ENCODE measurements at regions not wholly inside any gene's neighbourhood (a gene's known extent, or its start where the extent isn't known, plus 50 kb on each side); places are given as distances from the start of the nearest gene placed in this dataset.
"Not testable (repeated sequence)": the region's sequence is repeated elsewhere in the genome, so short reads cannot be mapped to it uniquely, and the experiment has no call there.

GRCh38 chr7:13742811-13743210, 246.7 kb downstream of the ETV1 start:
- peak in 1 of 5 experiments; percentile 33 for DNase-seq

GRCh38 chr7:13743226-13743625, 246.2 kb downstream of the ETV1 start:
- DNase-seq, result no peak

GRCh38 chr7:13745530-13745929, 243.9 kb downstream of the ETV1 start:
- no peak for DNase-seq

GRCh38 chr7:13748998-13749397, 240.5 kb downstream of the ETV1 start:
- no peak for DNase-seq

- no peak for DNase-seq
These were observed 239.8 kb downstream of the ETV1 start for GRCh38 chr7:13749636-13750035.

- DNase-seq, result no peak
These were observed 237.7 kb downstream of the ETV1 start for GRCh38 chr7:13751766-13752165.

- DNase-seq, result no peak
These were observed 231.6 kb downstream of the ETV1 start for GRCh38 chr7:13757841-13758240.

- not testable (repeated sequence) for DNase-seq
These were observed 223.6 kb downstream of the ETV1 start for GRCh38 chr7:13765853-13766252.

GRCh38 chr7:13770305-13770704, 219.2 kb downstream of the ETV1 start:
- no peak for DNase-seq

GRCh38 chr7:13774976-13775375, 214.5 kb downstream of the ETV1 start:
- DNase-seq, result no peak

- DNase-seq, result no peak
These were observed 212.2 kb downstream of the ETV1 start for GRCh38 chr7:13777242-13777641.

GRCh38 chr7:13778967-13779366, 210.5 kb downstream of the ETV1 start:
- peak in 1 of 5 experiments; percentile 8 for DNase-seq

- DNase-seq, result no peak
These were observed 198.9 kb downstream of the ETV1 start for GRCh38 chr7:13790611-13791010.

- no peak for DNase-seq
These were observed 197.3 kb downstream of the ETV1 start for GRCh38 chr7:13792208-13792607.

- no peak for DNase-seq
These were observed 195.5 kb downstream of the ETV1 start for GRCh38 chr7:13793926-13794325.

GRCh38 chr7:13794581-13794980, 194.9 kb downstream of the ETV1 start:
- no peak for DNase-seq

- DNase-seq, result no peak
These were observed 191.9 kb downstream of the ETV1 start for GRCh38 chr7:13797545-13797944.

GRCh38 chr7:13800694-13801448, 188.6 kb downstream of the ETV1 start:
- peak in 1 of 5 experiments; percentile 12 for DNase-seq

- peak in 1 of 5 experiments; percentile 4 for DNase-seq
These were observed 187.8 kb downstream of the ETV1 start for GRCh38 chr7:13801669-13802068.

- DNase-seq, result no peak
These were observed 186.8 kb downstream of the ETV1 start for GRCh38 chr7:13802651-13803050.

GRCh38 chr7:13803134-13803533, 186.3 kb downstream of the ETV1 start:
- DNase-seq, result no peak

GRCh38 chr7:13806089-13806867, 183.2 kb downstream of the ETV1 start:
- not testable (repeated sequence) for DNase-seq

GRCh38 chr7:13817230-13817629, 172.2 kb downstream of the ETV1 start:
- DNase-seq, result not testable (repeated sequence)

GRCh38 chr7:13821152-13821787, 168.2 kb downstream of the ETV1 start:
- DNase-seq, result no peak

All from T-helper 2 cell (primary cell).